RPMI7951 (cell line): ENCODE measurements at regions not wholly inside any gene's neighbourhood (a gene's known extent, or its start where the extent isn't known, plus 50 kb on each side); places are given as distances from the start of the nearest gene placed in this dataset.
A peak's percentile ranks its signal among the peaks of the same experiment; 100 is the strongest.

ENCODE experiments used
- DNase-seq: peaks from one replicate; pipeline ENCODE4 v3.0.0-alpha.2; 2012; ENCODE audit warnings: low read depth

DNA sequence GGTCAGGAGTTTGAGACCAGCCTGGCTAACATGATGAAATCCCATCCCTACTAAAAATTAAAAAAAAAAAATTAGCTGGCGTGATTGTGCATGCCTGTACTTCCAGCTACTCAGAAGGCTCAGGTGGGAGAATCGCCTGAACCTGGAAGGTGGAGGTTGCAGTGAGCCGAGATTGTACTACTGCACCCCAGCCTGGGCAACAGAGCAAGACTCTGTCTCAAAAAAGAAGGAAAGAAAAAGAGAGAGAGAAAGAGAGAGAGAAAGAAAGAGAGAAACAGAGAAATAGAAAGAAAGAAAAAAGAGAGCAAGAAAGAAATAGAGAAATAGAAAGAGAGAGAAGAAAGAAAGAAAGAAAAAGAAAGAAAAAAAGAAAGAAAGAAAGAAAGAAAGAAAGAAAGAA lies 292.8 kb upstream of the KLF6 start:
- DNase-seq = no peak

- no peak for DNase-seq
Observed at GRCh38 chr10:4076983-4077382, 292.0 kb upstream of the KLF6 start.

- no peak for DNase-seq
Observed at GRCh38 chr10:4075443-4075842, 290.4 kb upstream of the KLF6 start.

GRCh38 chr10:4074545-4075407 lies 289.8 kb upstream of the KLF6 start:
- DNase-seq = peak; percentile 78

DNA sequence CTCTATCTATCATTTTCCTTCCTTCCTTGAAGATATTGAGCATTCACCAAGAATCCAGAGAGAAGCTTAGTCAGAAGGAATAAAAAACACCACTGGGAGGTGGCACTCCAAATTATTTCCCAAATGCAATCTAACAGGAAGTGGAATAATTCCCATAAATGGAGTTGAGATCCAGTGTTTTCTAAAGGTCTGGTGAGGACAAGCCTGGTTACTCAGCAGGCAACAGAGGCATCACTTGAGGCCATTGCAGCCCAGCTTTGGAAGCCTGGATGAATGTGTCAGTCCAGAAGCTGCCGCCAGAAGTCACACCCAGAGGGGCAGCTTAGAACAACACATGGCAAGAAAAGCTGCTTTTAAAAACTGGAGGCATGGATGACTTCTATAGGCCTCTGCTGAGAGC lies 288.9 kb upstream of the KLF6 start:
- peak; percentile 96 for DNase-seq

- DNase-seq = no peak
Observed at GRCh38 chr10:4070921-4071660, 286.1 kb upstream of the KLF6 start.

GRCh38 chr10:4070184-4070583 lies 285.2 kb upstream of the KLF6 start:
- no peak for DNase-seq

- DNase-seq = peak; percentile 17
Observed at GRCh38 chr10:4069491-4069890, 284.5 kb upstream of the KLF6 start.

- DNase-seq = no peak
Observed at GRCh38 chr10:4068629-4069028, 283.6 kb upstream of the KLF6 start.

DNA sequence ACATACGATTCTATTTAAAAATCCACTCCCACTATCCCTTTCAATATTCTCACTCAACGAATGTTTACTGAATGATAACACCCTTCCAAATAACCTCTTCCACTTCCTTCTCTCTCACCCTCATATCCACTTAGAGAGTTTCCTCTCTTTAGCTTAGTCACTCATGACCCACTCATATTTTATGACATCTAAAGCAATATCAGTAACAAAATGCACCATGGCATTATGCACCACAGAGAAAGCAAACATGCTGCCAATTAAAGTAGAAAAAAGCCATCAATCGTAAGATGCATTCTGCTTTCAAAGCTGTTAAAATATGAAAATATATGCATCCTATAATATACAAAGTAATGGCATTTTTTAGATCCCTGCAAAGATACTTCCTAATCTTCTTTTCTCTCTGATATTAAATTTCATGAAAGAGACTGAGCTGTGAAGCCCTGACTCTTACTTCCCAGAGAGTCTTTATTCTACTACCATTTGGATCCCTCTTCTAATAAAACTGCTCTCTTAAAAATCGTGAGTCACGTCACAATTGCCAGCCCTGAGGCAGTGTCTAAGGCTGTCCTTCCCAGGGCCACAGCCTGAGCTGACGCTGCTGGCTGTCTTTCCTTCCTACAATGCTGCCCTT lies 283.0 kb upstream of the KLF6 start:
- peak; percentile 93 for DNase-seq

DNA sequence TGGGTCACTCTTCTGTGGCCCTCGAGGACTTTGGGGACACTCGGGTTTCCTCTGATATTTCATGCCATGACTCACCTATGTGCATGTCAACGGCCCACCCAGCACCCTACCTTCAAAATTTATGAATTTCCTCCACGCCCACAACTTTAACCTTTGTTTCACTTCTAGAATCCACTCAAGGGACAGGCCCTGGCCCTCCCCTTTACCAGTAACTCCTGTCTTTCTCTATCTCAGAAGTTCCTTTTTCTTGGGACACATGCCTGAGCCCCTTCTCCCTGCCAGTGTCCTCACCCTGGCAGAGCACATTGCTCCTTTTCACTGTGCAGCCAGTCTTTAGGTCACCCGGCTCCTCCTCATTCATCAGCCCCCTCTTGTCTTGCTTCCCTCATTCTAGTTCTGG lies 282.5 kb upstream of the KLF6 start:
- DNase-seq = no peak

GRCh38 chr10:4066581-4067390 lies 281.8 kb upstream of the KLF6 start:
- DNase-seq = no peak

- no peak for DNase-seq
Observed at GRCh38 chr10:4064489-4064888, 279.5 kb upstream of the KLF6 start.

GRCh38 chr10:4063717-4064116 lies 278.7 kb upstream of the KLF6 start:
- no peak for DNase-seq

DNA sequence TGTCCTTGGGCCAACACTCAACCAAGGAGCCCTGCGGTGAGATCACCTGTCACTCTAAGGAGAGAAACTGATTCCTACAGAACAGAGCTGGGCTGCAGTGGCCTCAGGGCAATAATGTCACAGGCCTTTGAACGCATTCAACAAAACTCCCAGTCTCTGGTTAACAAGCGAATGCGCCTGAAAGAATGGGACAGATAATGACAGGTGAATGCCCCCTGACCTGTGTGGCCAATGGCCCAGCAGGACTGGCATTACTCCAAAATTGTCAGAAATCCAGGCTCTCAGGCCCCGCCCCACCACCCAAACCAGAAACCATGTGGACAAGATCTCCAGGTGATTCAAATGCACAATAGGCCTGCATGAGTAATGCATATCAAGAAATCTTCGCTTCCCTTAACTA lies 277.7 kb upstream of the KLF6 start:
- DNase-seq = no peak

DNA sequence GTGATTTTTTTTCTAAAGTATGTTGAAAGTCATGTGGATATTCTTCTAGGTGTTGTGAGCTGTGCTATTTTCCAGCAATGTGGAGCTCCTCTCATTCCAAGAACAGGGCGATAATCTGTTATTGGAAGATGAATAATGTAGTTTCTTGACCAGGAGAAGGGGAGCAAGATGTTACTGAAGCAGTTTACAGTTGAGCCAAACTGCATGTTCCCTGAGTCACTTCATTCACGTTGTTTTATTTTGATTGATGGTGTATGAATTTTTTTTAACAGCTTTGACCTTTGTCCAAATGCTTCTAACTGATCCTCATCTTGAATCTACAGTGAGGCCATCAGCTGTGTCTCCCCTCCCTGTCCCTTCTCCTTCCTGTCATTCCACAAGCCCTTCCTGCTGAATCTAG lies 277.1 kb upstream of the KLF6 start:
- peak; percentile 38 for DNase-seq

- peak; percentile 44 for DNase-seq
Observed at GRCh38 chr10:4061441-4061951, 276.5 kb upstream of the KLF6 start.

DNA sequence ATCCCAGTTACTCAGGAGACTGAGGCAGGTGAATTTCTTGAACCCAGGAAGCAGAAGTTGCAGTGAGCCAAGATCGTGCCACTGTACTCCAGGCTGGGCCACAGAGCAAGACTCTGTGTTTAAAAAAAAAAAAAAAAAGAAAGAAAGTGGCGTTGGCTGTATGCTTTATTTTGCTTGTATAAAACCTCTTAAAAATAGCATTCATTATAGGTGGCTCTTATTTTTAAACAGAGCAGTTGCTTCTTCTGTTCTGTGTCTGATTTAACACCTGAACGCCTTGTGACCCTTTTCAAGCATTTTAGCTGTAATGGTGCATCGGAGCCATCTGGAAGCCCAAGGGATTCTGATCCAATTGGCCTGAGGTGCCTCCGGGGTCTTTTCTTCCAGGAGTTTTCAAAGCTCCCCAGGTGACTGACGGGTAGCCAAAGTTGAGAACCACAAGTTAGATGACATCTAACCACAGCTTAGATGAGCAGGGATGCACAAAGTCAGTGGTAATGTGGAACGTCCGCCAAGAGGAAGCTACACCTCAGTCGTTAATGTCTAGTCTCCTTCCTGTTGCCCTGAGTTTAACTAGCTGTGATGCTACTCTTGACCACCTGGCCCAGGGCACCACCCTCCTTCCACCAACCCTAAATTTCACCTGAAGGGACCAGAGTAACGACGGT lies 274.6 kb upstream of the KLF6 start:
- DNase-seq = peak; percentile 97

- peak; percentile 83 for DNase-seq
Observed at GRCh38 chr10:4058514-4059029, 273.6 kb upstream of the KLF6 start.

DNA sequence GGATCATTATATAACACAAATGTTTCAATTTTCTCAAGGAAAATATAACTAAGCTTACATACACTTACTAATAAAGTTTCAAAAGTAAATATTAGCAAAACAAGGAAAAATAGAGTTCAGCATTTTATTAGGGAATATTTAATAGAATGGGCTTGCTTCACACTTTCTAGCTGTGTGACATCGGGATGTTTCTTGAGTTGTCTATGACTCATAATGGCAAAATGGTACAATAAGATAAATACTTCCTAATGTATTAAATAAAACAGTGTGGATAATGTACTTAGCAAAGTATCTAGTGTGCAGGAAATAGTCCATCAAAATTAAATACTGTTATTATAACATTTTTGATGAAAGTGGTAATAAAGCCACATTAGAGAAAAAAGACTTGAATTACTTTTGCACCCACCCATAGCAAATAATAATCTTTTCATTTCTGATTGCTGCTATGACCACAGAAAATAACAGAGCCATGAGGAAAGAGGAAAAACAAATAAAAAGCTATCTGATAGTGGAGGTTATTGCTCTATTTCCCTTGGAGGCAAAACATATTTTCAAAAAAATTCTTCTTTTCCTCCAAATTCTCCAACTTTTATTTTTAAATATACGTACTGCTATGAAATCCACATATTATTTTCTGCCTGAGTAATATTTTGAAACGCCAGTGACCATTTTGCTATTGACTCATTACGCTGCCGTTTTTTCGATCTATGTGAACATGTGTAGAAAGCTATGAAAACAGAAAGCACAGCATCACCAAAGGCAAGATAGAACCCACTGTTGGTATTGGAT lies 272.9 kb upstream of the KLF6 start:
- DNase-seq = peak; percentile 45
